ENCODE measurements at regions not wholly inside any gene's neighbourhood (a gene's known extent, or its start where the extent isn't known, plus 50 kb on each side); places are given as distances from the start of the nearest gene placed in this dataset.

DNA sequence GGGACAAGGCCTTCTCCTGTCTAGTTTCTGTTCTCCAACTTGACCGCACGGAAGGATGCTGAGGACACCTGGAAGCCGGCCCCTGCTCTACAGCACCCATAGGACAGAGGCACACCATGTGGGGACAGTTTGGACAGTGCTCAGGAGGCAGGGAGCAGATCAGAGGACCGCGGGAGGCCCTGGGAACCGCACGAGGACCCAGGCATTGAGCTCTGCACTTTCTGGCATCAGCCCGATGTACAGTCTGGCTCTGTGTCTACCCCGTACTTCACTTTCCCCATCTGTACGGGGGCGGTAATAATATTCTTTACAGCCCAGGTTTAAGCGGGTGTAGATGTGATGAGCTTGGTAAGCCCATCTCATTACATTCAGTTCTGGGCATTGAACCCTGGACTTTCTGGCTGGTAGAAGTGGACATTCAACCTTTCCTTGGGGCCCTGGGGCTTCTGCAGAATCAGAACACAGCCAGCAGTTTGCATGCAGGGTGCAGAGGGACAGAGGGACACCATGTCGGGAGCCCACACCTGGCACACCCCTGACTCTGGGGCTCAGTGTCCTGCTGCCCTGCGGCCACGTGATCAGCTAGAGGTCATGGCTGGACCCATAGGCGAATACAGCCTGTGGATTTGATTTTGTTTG is 258.7 kb downstream of the SEC14L1 start:
- DNase-seq: no peak

DNA sequence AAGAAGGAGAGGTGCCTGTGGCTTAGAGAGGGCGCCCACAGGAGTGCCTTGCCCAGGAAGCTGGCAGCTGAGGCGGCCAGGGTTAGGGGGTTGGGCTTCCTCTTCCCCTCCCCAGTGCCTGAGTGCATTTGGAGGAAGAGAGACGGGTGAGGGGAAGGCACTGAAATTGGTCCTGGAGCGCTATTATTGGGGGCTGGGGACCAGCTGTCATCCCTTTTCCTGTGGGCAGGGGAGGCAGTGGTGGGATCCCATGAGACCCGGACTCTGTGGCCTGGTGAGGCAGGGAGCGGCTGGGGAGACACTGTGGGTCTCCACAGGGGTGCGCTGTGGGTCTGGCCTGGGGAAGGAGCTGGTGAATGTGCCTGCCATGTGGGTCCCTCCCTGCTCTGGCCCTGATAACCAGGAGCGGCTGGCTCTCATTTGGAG is 259.7 kb downstream of the SEC14L1 start:
- DNase-seq: peak; percentile 45

DNA sequence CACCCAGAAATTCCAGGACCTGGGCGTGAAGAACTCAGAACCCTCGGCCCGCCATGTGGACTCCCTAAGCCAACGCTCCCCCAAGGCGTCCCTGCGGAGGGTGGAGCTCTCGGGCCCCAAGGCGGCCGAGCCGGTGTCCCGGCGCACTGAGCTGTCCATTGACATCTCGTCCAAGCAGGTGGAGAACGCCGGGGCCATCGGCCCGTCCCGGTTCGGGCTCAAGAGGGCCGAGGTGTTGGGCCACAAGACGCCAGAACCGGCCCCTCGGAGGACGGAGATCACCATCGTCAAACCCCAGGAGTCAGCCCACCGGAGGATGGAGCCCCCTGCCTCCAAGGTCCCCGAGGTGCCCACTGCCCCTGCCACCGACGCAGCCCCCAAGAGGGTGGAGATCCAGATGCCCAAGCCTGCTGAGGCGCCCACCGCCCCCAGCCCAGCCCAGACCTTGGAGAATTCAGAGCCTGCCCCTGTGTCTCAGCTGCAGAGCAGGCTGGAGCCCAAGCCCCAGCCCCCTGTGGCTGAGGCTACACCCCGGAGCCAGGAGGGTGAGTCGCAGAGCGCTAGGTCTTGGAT is 261.5 kb downstream of the SEC14L1 start:
- no peak for DNase-seq

GRCh38 chr17:77403854-77404253 is 263.1 kb downstream of the SEC14L1 start:
- no peak for DNase-seq

DNA sequence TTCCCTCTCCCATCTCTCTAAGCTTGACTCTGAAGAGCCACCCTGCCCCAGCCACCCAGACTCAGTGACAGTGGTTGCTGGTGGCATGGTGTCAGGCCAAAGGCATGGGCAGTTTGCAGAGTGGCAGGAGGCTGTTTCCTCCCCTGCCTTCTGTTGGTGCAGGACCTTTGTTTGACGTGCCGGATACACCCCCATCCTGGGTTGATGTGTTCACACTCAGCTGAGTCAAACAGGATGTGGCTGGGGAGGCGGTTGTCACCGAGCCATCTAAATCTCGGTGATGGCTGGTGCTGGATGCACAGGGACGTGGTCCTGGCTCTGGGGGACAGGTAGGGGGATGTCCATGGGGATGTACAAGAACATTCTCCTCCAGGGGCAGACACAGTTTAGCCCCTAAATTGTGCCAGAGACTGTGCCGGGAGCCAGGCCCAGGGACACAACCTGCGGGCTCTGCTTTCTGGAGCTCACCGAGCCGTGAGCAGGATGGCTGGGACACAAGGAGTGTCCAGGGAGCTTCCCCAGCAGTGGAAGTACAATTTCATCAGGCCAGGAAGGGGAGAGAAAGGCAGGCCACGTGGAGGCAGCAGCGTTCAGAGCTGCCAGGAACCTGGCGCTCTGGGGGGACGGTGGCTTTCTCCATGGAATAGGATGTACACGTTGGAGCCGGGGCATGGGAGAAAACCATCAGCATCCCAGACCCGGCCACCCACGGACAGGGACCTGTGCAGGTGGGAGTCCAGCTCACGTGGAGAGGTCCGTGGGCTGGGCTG is 264.2 kb downstream of the SEC14L1 start:
- peak; percentile 87 for DNase-seq

DNA sequence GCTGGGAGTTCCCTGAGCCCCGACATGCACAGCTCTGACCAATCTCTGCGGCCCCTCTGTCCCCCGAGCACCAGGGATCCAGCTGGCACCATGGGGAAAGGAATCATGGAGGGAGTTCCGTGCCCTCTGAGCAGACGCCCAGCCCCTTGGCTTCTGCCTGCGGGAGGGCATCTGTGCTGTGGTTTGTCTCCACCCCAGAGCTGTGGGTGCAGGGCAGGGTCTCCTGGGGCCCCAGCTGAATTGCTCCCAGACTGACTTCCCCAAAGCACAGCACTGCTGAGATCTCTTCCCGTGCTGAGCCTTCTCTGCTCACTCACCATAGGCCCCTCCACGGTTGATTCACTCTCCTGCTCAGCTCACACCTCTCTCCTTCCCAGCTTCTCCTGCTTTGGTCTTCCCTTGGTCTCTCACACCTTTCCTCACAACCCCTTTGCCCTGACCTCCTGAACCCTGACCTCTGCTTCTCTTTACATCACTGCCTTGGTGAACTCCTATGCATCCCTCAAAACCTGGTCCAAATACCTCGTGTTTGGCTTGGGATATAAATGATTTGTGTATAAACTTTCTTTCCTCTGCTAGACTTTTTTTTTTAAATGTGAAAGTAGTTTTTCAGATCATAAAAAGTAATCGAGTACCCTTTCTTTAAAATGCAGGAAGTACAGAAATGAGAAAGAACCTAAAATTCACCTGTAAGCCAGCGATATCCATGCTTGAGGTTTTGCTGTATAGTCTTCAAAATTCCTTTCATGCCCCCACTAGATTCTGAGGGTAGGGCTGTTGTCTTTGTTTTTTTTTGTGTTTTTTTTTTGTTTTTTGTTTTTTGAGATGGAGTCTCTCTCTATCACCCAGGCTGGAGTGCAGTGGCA is 265.3 kb downstream of the SEC14L1 start:
- DNase-seq: no peak

DNA sequence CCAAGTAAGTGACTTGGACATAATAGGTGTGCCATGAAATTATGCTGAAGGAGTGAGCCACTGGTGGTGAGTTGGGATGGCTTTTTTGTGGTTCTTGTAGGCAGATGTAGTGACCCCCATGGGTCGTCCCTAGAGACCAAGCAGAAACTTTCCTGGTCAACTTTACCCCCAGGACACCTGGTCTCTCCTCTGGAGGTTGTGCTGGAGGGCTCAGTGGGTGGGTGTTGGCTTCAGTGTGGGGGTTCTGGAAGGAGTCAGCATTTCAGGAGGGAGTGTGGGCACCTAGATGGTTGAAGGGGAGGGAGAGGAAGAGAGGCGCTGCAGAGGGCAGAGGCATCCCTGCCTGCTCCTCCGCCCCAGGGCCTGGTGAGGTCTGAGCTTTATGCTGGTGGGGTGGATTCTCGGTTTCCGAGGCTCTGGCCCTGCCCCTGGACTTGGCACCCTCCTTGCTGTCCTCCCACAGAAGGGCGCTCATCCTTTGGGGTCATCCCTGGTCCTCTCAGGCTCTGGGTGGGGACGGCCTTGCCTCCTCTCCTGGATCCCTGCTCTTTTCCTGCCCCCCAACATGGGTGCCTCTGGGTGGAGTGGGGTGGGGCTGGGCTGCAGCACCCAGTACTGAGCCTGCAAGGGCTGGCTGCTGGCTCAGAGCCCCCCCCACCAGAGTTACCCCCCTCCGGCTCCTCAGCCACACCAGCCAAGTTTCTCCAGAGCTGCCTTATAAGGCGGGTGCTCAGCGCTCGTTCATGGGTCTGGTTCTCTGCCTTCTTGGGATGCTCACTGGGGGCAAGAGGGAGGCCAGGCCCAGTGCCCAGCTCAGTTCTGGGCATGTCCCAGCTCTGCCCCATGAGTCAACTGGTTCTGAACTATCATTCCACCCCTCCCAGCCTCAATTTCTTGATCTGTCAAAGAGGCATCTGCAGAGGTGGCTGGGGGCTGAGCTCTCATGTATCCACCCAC is 266.8 kb downstream of the SEC14L1 start:
- no peak for DNase-seq

DNA sequence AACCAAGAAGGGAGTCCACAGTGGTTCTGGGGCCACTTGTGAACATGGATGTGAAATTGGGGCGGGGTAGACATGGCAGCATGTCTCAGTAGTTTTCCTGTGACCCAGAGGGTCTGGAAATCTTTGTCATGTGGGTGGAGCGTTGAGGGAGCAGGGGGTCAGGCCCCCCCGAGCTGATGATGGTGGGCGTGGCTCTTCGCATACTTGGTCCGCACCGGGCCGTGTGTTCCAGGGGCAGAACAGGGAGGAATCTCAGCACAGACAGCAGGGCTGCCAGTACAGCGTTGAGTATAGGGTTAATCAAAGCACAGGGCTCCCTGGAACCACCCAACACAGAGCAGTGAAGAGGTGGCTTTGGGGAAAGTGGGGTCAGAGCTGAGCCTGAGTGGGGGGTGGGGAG is 267.5 kb downstream of the SEC14L1 start:
- no peak for DNase-seq

- DNase-seq: no peak
Observed at GRCh38 chr17:77409282-77410161, 268.8 kb downstream of the SEC14L1 start.

- no peak for DNase-seq
Observed at GRCh38 chr17:77410470-77410869, 269.7 kb downstream of the SEC14L1 start.

GRCh38 chr17:77414811-77415400 is 274.1 kb downstream of the SEC14L1 start:
- DNase-seq: no peak

DNA sequence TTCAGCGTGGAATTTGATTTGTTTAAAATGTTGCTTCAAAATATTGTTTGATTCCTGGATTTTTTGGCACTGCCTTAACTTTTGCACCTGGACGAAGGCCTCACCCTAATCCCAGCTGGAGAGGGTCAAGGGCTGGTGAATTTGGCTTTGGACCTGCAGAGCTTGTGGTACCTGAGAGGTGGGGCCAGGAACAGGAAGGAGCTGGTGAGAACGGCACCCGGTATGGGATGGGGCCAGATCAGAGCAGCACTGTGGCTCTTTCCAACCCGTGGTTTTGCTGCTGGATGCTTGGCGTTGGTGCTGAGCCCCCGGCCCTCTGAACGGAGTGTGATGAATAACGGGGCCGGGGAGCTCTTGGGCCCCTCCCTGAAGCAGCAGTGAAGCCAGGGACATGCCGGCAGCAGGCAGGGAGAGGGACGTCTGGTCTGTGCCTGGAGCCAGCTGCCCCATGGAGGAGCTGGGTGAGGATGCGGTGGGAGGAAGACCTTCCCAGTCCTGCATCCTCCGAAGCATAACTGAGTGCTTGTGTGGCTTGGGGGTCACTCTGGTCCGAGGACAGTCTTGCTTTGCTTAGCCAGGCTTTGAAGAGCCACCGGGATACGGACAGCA is 275.4 kb downstream of the SEC14L1 start:
- no peak for DNase-seq

GRCh38 chr17:77417575-77417974 is 276.8 kb downstream of the SEC14L1 start:
- DNase-seq: no peak

DNA sequence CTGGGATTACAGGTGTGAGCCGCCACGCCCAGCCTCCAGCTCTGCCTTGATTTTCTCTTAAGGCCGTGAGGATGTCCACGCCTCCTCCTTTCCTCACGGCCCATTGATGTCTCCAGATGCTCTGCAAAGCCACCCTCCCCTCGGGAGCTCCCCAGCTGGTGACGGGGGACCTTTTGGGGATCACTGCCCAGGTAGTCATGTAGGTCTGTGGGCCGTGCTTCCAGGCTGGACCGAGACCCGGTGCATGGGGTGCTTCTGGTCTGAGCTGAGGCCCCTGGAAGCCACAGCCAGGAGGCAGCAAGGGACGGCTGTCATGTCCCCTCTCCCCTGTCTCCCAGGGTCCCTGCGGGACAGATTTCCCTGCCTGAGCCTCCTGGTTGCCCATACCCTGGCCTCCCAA is 277.8 kb downstream of the SEC14L1 start:
- DNase-seq: no peak

DNA sequence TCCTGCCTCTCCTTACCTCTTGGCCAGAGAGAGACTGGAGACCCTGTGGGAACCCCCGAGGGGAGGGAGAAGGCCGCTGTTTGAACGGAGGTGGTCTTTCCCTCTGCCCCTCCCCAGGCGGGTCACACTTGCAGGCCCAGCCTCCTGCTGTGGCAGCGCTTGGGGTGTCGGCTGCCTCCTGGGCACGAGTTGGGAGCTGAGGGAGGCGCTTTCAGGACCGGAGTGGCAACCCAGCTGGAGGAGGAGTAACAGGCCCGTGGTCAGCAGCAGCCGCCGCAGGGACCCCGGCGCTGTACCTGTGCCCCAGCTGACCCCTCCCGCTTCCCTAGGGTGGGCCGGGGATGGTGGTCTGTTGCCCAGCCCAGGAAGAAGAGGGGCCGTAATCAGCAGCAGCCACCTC is 278.3 kb downstream of the SEC14L1 start:
- no peak for DNase-seq

DNA sequence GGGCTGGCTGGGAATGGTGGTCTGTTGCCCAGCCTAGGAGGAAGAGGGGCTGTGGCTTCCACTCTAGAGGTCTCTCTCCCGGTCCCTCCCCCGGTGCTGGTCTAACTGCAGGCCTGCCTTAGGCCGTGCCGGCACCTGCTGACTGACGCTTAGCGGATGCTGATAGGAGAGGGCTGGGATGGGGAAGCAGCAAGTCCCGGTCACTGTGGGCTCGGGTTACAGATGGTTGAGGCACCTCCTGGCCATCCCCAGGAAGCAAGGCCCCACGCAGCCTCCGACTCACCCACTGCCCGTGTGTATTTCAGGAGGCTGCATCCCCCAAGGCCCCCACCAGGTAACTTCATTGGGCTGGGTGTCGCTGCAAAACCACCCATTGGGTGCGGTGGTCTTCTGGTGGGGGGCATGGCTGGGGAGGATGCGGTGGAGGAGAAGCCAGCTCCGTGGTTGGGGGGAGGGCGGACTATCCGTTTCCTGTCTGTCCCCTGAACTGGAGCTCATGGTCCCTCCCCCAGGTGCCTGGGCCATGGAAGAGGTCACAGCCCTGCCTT is 278.9 kb downstream of the SEC14L1 start:
- DNase-seq: no peak

- DNase-seq: no peak
Observed at GRCh38 chr17:77420095-77420803, 279.5 kb downstream of the SEC14L1 start.

DNA sequence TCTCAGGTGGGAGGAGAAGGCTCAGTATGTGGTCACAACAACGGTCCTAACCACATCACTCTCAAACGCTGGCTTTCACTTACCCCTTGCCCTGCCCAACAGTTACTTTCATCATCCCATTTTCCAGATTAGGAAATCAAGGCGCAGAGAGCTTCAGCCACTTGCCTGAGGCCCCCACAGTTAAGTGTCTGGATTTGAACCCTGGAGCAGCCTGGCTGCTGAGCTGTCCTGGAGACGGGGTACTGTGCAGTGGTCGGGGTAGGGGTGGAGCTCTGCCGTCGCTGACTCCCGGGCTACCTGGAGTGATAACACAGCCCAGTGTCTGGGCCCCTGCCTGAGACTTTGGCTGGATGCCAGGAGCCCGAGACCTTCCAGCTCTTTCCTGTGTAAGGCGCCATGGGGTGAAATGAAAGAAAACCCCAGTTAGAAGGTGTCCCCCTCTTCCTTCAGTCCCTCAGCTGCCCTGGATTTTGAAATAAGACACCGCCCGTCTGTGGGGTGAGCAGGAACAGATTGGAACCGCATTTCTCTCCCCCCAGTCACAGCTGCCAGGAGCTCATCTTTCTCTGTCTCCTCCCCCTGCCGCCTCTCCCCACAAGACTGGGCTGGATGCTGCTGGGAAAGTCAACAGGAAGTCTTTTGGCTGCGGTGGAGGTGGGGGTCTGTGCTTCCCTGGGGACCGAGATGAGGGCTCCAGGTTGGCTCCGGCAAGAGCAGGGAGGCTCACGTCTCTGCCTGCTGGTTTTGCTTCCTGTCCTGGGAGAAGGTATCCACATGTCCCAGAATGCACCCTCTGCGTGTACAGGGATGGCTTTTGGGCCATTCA is 280.2 kb downstream of the SEC14L1 start:
- no peak for DNase-seq
